ENCODE measurements at regions not wholly inside any gene's neighbourhood (a gene's known extent, or its start where the extent isn't known, plus 50 kb on each side); places are given as distances from the start of the nearest gene placed in this dataset.

DNA sequence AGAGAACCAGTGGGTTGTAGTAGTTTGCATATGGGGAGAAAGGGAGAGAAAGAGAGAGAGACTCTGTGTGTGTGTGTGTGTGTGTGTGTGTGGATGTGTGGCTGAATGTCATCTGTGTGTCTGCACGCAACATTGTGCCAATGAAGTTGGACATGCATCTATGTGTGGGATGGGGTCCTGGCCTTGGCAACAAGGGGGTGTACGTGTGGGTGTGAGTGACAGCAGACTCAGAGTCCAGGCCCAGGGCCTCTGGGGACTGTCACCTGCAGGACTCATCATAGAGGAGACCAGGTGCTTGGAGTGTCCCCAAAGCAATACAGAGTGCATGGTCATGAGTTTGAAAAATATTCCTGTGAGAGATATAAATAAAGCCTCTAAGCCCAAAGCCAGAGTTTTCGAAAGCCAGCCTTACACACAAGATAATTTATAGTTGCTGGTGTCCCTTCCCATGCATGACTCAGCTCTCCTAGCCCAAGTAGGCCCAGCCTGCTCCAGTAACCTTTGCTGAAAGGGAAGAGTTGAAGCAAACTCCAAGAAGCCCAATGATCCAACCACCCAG is 59.9 kb downstream of the TNP1 start:
- intact Hi-C loops (cut with micrococcal nuclease; ENCODE audit: unreplicated experiment): no loop called here
- H3K27ac ChIP-seq (ENCODE audit: low read depth, low read length, poor library complexity, severe bottlenecking): no peak overlapping the region

DNA sequence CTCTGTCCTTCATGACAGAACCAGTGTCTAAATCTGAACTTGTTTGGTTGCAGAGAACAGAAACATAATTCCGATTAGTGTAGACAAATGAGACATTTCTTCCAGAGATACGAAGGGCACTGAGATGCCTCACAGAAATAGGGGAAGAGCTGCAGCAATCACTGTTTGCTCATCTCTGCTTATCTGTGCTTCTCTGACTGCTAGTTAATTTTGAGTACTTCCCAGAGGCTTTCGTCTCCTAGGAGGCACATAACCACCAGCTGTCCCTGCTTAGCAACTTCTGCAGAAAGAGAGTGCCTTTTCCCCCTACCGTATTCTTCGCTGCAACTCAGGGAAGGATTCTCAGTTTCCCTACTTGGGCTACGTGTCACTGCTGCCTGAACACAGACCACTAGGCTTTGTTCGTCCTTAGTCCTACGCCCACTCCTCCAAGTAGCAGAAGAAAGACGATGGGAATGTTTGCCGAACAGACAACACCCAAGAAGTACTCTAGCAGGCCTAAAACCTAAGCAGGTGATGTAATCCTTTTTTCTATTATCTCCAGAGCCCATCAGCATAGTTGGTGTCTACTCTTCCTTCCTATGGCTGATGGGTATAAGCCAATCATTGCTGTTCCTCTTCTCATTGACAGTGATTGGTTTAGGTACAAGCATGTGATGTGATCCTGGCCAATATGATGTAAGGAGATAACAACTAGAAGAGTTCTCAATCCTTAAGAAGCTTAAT is 63.6 kb downstream of the TNP1 start:
- H3K4me3 ChIP-seq (ENCODE audit: low read depth, low read length, poor library complexity, severe bottlenecking): no peak overlapping the region
- no TSS peak for BruUV-seq (replicated peaks)
- DNase-seq (ENCODE audit: low spot score): no peak
- intact Hi-C loops (cut with micrococcal nuclease; ENCODE audit: unreplicated experiment): no loop called here
- POLR2A ChIA-PET (ENCODE audit: low non-redundant PET): no interaction called here
- no peaks in the 10 kb centered on the region for H3K36me3 ChIP-seq (ENCODE audit: insufficient read depth, low read length, poor library complexity, severe bottlenecking)
- no peaks in the 10 kb centered on the region for H3K4me1 ChIP-seq (ENCODE audit: insufficient read depth, low read length, poor library complexity, severe bottlenecking)
- no peak overlapping the region for H3K27ac ChIP-seq (ENCODE audit: low read depth, low read length, poor library complexity, severe bottlenecking)
- CTCF ChIA-PET: no interaction called here
- no peaks in the 10 kb centered on the region for H3K27me3 ChIP-seq (replicated peaks; ENCODE audit: insufficient read depth, low read depth, low read length, poor library complexity)
- TF ChIP-seq EZH2 (IDR thresholded peaks at IDR 0.05; ENCODE audit: borderline replicate concordance, low read depth, low read length, poor library complexity, severe bottlenecking) (no peak), CTCF (conservative IDR thresholded peaks at IDR 0.05; ENCODE audit: low read depth, low read length) (no peak)
- H3K9me3 ChIP-seq (ENCODE audit: low read depth, low read length, poor library complexity, severe bottlenecking): no peaks in the 10 kb centered on the region

More for the DNA sequence above, 59.9 kb downstream of the TNP1 start:
- Histone ChIP-seq H3K27me3 (replicated peaks; ENCODE audit: insufficient read depth, low read depth, low read length, poor library complexity) (no peaks in the 10 kb centered on the region), H3K9me3 (ENCODE audit: low read depth, low read length, poor library complexity, severe bottlenecking) (no peaks in the 10 kb centered on the region), H3K36me3 (ENCODE audit: insufficient read depth, low read length, poor library complexity, severe bottlenecking) (no peaks in the 10 kb centered on the region), H3K4me1 (ENCODE audit: insufficient read depth, low read length, poor library complexity, severe bottlenecking) (no peaks in the 10 kb centered on the region), H3K4me3 (ENCODE audit: low read depth, low read length, poor library complexity, severe bottlenecking) (no peak overlapping the region)
- no TSS peak for BruUV-seq (replicated peaks)
- CTCF ChIA-PET: no interaction called here
- TF ChIP-seq EZH2 (IDR thresholded peaks at IDR 0.05; ENCODE audit: borderline replicate concordance, low read depth, low read length, poor library complexity, severe bottlenecking) (no peak), CTCF (conservative IDR thresholded peaks at IDR 0.05; ENCODE audit: low read depth, low read length) (no peak)
- DNase-seq (ENCODE audit: low spot score): no peak
- POLR2A ChIA-PET (ENCODE audit: low non-redundant PET): no interaction called here

DNA sequence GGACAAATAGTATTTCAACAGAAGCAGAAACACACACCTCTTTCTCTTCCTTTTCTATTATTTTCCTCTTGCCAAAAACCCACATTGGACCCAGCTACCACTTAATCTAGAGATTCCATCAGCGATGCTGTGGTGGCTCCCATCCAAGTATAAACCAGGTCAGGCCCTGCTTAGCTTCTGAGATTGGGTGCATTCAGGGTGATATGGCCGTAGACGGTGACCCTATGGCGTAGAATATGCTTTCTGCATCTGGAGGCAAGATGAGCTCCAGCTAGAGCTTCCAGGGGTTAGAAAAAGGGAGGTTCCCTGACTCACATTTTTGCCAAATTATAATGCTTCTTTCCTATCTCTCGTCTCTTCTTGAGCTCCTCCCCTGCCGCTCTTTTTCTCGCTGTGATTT is 66.5 kb downstream of the TNP1 start:
- ChIA-PET CTCF (no interaction called here), POLR2A (ENCODE audit: low non-redundant PET) (no interaction called here)
- TF ChIP-seq EZH2 (IDR thresholded peaks at IDR 0.05; ENCODE audit: borderline replicate concordance, low read depth, low read length, poor library complexity, severe bottlenecking) (no peak), CTCF (conservative IDR thresholded peaks at IDR 0.05; ENCODE audit: low read depth, low read length) (no peak)
- Histone ChIP-seq H3K9me3 (ENCODE audit: low read depth, low read length, poor library complexity, severe bottlenecking) (no peaks in the 10 kb centered on the region), H3K36me3 (ENCODE audit: insufficient read depth, low read length, poor library complexity, severe bottlenecking) (no peaks in the 10 kb centered on the region), H3K27me3 (replicated peaks; ENCODE audit: insufficient read depth, low read depth, low read length, poor library complexity) (no peaks in the 10 kb centered on the region), H3K4me3 (ENCODE audit: low read depth, low read length, poor library complexity, severe bottlenecking) (no peak overlapping the region), H3K27ac (ENCODE audit: low read depth, low read length, poor library complexity, severe bottlenecking) (no peak overlapping the region), H3K4me1 (ENCODE audit: insufficient read depth, low read length, poor library complexity, severe bottlenecking) (no peaks in the 10 kb centered on the region)
- intact Hi-C loops (cut with micrococcal nuclease; ENCODE audit: unreplicated experiment): no loop called here
- BruUV-seq (replicated peaks): no TSS peak
- no peak for DNase-seq (ENCODE audit: low spot score)

Data from A673 (cell line).